HepG2 (cell line): ENCODE measurements at regions not wholly inside any gene's neighbourhood (a gene's known extent, or its start where the extent isn't known, plus 50 kb on each side); places are given as distances from the start of the nearest gene placed in this dataset.
A peak's percentile ranks its signal among the peaks of the same experiment; 100 is the strongest.

Source experiments
- ATAC-seq: fragments of 200-7000 bp; cut with Tn5 transposase; 3 replicates; pipeline ENCODE4 v1.9.1; 2020; ENCODE audit warnings: mild to moderate bottlenecking, moderate library complexity
- BruUV-seq: library from RNA; stranded (reverse); fragments of 400-500 nt; replicated peaks from 2 replicates; lab custom pipeline; 2021; lab: Mats Ljungman, UMichigan
- CTCF ChIA-PET: fragments of 300-600 bp; formaldehyde crosslinking; extraction: SDS; loops from one replicate; lab custom pipeline; 2021; ENCODE audit warnings: low total read pairs, inconsistent platforms, low intra/inter-chr PET ratio; lab: Yijun Ruan, JAX
- POLR2A ChIA-PET: fragments of 350-600 bp; sonication (Branson Sonifier 250); formaldehyde crosslinking; loops from one replicate; lab custom pipeline; 2020; ENCODE audit warnings: antibody characterized with exemption, inconsistent platforms; lab: Yijun Ruan, JAX
- DNase-seq: peaks from one replicate; pipeline ENCODE4 v3.0.0-alpha.2; 2015; ENCODE audit warnings: low spot score
- FAIRE-seq: peaks from 3 replicates; lab custom pipeline; 2011; peaks lifted over from hg19 to GRCh38; lab: Jason Lieb, UNC
- H2AFZ ChIP-seq: one replicate; pipeline ENCODE4 v1.6.1; 2011; ENCODE audit warnings: low read length, inconsistent platforms
- H3K27ac ChIP-seq: fragments of 300-600 bp; 3 replicates; pipeline ENCODE4 v1.8.0; 2011; ENCODE audit warnings: mixed run types, mild to moderate bottlenecking, mixed read lengths, low read length, inconsistent platforms; ENCODE audit not compliant: insufficient read depth; ENCODE audit errors: extremely low read length
- H3K27me3 ChIP-seq, 2 experiments: fragments of 200-600 bp in 1 of 2; 2 replicates in 1 of 2; 3 replicates in 1 of 2; pipeline versions ENCODE4 v1.6.0 to v1.8.0; 2011; ENCODE audit warnings: low read length in 2 of 2, mild to moderate bottlenecking in 2 of 2, moderate library complexity in 2 of 2, inconsistent platforms in 1 of 2; ENCODE audit not compliant: insufficient read depth in 2 of 2, control insufficient read depth in 1 of 2
- H3K36me3 ChIP-seq, 2 experiments: fragments of 200-600 bp in 1 of 2; replicated peaks in 1 of 2; 2 replicates in 1 of 2; 3 replicates in 1 of 2; pipeline versions ENCODE4 v1.5.1 to v1.8.0; 2011; ENCODE audit warnings: low read length in 2 of 2, inconsistent platforms in 1 of 2; ENCODE audit not compliant: insufficient read depth in 2 of 2, control insufficient read depth in 1 of 2
- H3K4me1 ChIP-seq: 2 replicates; pipeline ENCODE4 v1.5.1; 2012; ENCODE audit warnings: low read length, inconsistent platforms; ENCODE audit not compliant: insufficient read depth
- H3K4me2 ChIP-seq: 2 replicates; pipeline ENCODE4 v1.6.0; 2011; ENCODE audit warnings: low read depth, low read length, inconsistent platforms
- H3K4me3 ChIP-seq, 3 experiments: fragments of 200-600 bp in 1 of 3; sonication (generic), shearing (Covaris generic) in 1 of 3; replicated peaks in 1 of 3; 2 replicates each; pipeline ENCODE4 v1.5.1; 2011 to 2016; ENCODE audit warnings: low read length in 3 of 3, inconsistent platforms in 2 of 3, low read depth in 2 of 3, mild to moderate bottlenecking in 2 of 3, control low read depth in 1 of 3, mixed read lengths in 1 of 3; ENCODE audit not compliant: insufficient read depth in 1 of 3
- H3K79me2 ChIP-seq: one replicate; pipeline ENCODE4 v1.6.1; 2011; ENCODE audit warnings: low read length, inconsistent platforms; ENCODE audit not compliant: insufficient read depth
- H3K9ac ChIP-seq: 2 replicates; pipeline ENCODE4 v1.6.0; 2011; ENCODE audit warnings: mild to moderate bottlenecking, low read depth, low read length, inconsistent platforms; ENCODE audit not compliant: insufficient read depth
- H3K9me3 ChIP-seq: 2 replicates; pipeline ENCODE4 v1.5.1; 2012; ENCODE audit warnings: mild to moderate bottlenecking, low read length
- H4K20me1 ChIP-seq: 2 replicates; pipeline ENCODE4 v1.6.0; 2011; ENCODE audit warnings: inconsistent platforms, mild to moderate bottlenecking, low read length, moderate library complexity; ENCODE audit not compliant: insufficient read depth
- FOXA3 ChIP-seq: IDR thresholded peaks from 2 replicates; pipeline ENCODE4 v1.6.1; 2016; ENCODE audit warnings: missing genetic modification reagents, missing compliant biosample characterization
- HNF4A ChIP-seq: sonication (generic); formaldehyde crosslinking; IDR thresholded peaks from 2 replicates; pipeline ENCODE4 v1.4.0; 2020; ENCODE audit warnings: missing genetic modification reagents
- PLSCR1 ChIP-seq: sonication (generic); formaldehyde crosslinking; IDR thresholded peaks from 2 replicates; pipeline ENCODE4 v1.5.0; 2020; ENCODE audit warnings: missing genetic modification reagents, mild to moderate bottlenecking, borderline replicate concordance
- RXRB ChIP-seq: IDR thresholded peaks from 2 replicates; pipeline ENCODE4 v1.6.1; 2016; ENCODE audit warnings: borderline replicate concordance, missing genetic modification reagents, missing compliant biosample characterization
- TFAP4 ChIP-seq: sonication (generic); IDR thresholded peaks from 2 replicates; pipeline ENCODE4 v1.6.1; 2016; ENCODE audit warnings: low read depth, borderline replicate concordance
- ZNF18 ChIP-seq: sonication (generic); formaldehyde crosslinking; IDR thresholded peaks from 2 replicates; pipeline ENCODE4 v1.8.0; 2022; ENCODE audit warnings: mild to moderate bottlenecking, missing genetic modification reagents; ENCODE audit not compliant: insufficient replicate concordance
- ZNF354B ChIP-seq: sonication (generic); formaldehyde crosslinking; IDR thresholded peaks from 2 replicates; pipeline ENCODE4 v1.8.0; 2022; ENCODE audit warnings: mild to moderate bottlenecking, missing genetic modification reagents
- ZNF724P ChIP-seq: sonication (generic); formaldehyde crosslinking; IDR thresholded peaks from 2 replicates; pipeline ENCODE4 v1.8.0; 2022; ENCODE audit warnings: missing genetic modification reagents, borderline replicate concordance
- ZNF768 ChIP-seq: sonication (generic); formaldehyde crosslinking; IDR thresholded peaks from 2 replicates; pipeline ENCODE4 v1.4.0; 2020; ENCODE audit warnings: missing genetic modification reagents
- WGBS: methylation state at CpG from one replicate; pipeline ENCODE4 v1.1.6; 2017; ENCODE audit warnings: low lambda C conversion rate; 5-methylcytosine and 5-hydroxymethylcytosine counted together
- in situ Hi-C: cut with HindIII; loops from 2 replicates; pipeline ENCODE4 v1.10.0; 2017; ENCODE audit warnings: low pct_unique_long_range_greater_than_20kb; ENCODE audit not compliant: extremely low pct_ligation_motif_present
- intact Hi-C: fragments of 100-400 bp; cut with micrococcal nuclease; formaldehyde crosslinking; loops from one replicate; pipeline ENCODE4 v1.10.0; 2022; ENCODE audit not compliant: unreplicated experiment

GRCh38 chr6:155561257-155561965 is 105.8 kb upstream of the NOX3 start (continued):
- TF ChIP-seq RXRB (CRISPR knock-in tag) (peak; percentile 30; the same call in 1 of the 2 replicates), FOXA3 (CRISPR knock-in tag) (0 out of 2 replicates have a peak, but pooled peaks have one; percentile 22)

- H3K9me3 ChIP-seq: no peaks in the 10 kb centered on the region
- no peak for DNase-seq
- ChIA-PET POLR2A (no interaction called here), CTCF (no interaction called here)
- H3K4me2 ChIP-seq: no peak overlapping the region
- no peaks in the 10 kb centered on the region; a peak in 1 of 5 replicates for H3K27me3 ChIP-seq
- H3K79me2 ChIP-seq: no peaks in the 10 kb centered on the region
- H3K4me1 ChIP-seq: peaks cover 8% of the 10 kb centered on the region
- no peak overlapping the region for H3K9ac ChIP-seq
- BruUV-seq: no TSS peak
- H3K36me3 ChIP-seq: no peaks in the 10 kb centered on the region
- FAIRE-seq: no peak
- no peak overlapping the region for H2AFZ ChIP-seq
- ATAC-seq: peak; percentile 55; the same call in 2 of the 3 replicates
- in situ Hi-C loops: loop anchor here (25.0 kb wide), 1 partner anchor 638 kb away; no protein-coding TSS in a partner anchor
- H4K20me1 ChIP-seq: no peaks in the 10 kb centered on the region
- 17% methylated on average over 2 of the region's 4 CpGs for WGBS
- H3K4me3 ChIP-seq: no peak overlapping the region
- intact Hi-C loops: no loop called here
- TF ChIP-seq TFAP4 (0 out of 2 replicates have a peak, but pooled peaks have one; percentile 12), PLSCR1 (CRISPR knock-in tag) (no peak), ZNF18 (CRISPR knock-in tag) (no peak), HNF4A (peak; percentile 40), ZNF768 (CRISPR knock-in tag) (no peak), ZNF724P (CRISPR knock-in tag) (peak; percentile 86; the same call in 1 of the 2 replicates), ZNF354B (CRISPR knock-in tag) (no peak)
- H3K27ac ChIP-seq: no peak overlapping the region
Observed at GRCh38 chr6:155549928-155550327, 94.3 kb upstream of the NOX3 start.
